Type B pancreatic cell (in vitro differentiated cells): ENCODE measurements at regions not wholly inside any gene's neighbourhood (a gene's known extent, or its start where the extent isn't known, plus 50 kb on each side); places are given as distances from the start of the nearest gene placed in this dataset.
"Not testable (repeated sequence)": the region's sequence is repeated elsewhere in the genome, so short reads cannot be mapped to it uniquely, and the experiment has no call there.

ENCODE experiments used
- DNase-seq: peaks from one replicate; pipeline ENCODE4 v3.0.0; 2021; ENCODE audit warnings: mixed read lengths; ENCODE audit not compliant: unreplicated experiment; ENCODE audit errors: extremely low spot score
- H3K27ac Mint-ChIP-seq: 2 replicates; pipeline ENCODE4 v1.8.0; 2021; ENCODE audit warnings: mild to moderate bottlenecking, mixed read lengths
- H3K27me3 Mint-ChIP-seq: 2 replicates; pipeline ENCODE4 v1.8.0; 2021; ENCODE audit warnings: mixed read lengths
- H3K36me3 Mint-ChIP-seq: 2 replicates; pipeline ENCODE4 v1.8.0; 2021; ENCODE audit warnings: mixed read lengths
- H3K4me1 Mint-ChIP-seq: one replicate; pipeline ENCODE4 v1.8.0; 2021; ENCODE audit warnings: mixed read lengths; ENCODE audit not compliant: unreplicated experiment
- H3K4me3 Mint-ChIP-seq: 2 replicates; pipeline ENCODE4 v1.8.0; 2021; ENCODE audit warnings: mild to moderate bottlenecking, mixed read lengths
- H3K9me3 Mint-ChIP-seq: 2 replicates; pipeline ENCODE4 v1.8.0; 2021; ENCODE audit warnings: mixed read lengths
- TF ChIP-seq, protein P1 (sequence below): fragments of 200-600 bp; sonication (generic); conservative IDR thresholded peaks from 2 replicates; pipeline ENCODE4 v1.5.0; 2021; ENCODE audit warnings: antibody characterized with exemption, mild to moderate bottlenecking

DNA sequence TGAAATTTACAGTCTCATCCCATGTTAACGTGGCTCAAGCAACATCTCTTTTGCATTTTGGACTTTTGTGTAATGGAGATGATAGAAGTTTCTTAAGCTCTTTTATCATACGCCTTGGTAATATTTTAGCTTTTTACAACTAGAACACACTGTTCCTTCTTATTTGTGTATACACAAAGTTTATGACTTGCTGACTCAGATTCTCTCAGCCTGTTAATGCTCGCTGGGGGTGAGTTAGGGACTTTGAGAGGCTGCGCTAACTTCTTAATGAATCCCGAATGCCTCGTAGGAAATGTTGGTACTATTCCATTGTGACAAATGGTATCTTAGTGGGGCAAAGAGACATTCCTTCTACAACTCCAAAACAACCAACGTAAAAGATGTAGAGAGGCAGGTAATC lies 509.7 kb downstream of the DOK5 start:
- Mint-ChIP-seq H3K4me1 (peaks cover 8% of the 10 kb centered on the region), H3K9me3 (no peaks in the 10 kb centered on the region), H3K27me3 (peaks cover 4% of the 10 kb centered on the region), H3K36me3 (no peaks in the 10 kb centered on the region), H3K4me3 (no peak overlapping the region), H3K27ac (no peak overlapping the region)
- no peak for DNase-seq
- TF ChIP-seq, protein P1, sequence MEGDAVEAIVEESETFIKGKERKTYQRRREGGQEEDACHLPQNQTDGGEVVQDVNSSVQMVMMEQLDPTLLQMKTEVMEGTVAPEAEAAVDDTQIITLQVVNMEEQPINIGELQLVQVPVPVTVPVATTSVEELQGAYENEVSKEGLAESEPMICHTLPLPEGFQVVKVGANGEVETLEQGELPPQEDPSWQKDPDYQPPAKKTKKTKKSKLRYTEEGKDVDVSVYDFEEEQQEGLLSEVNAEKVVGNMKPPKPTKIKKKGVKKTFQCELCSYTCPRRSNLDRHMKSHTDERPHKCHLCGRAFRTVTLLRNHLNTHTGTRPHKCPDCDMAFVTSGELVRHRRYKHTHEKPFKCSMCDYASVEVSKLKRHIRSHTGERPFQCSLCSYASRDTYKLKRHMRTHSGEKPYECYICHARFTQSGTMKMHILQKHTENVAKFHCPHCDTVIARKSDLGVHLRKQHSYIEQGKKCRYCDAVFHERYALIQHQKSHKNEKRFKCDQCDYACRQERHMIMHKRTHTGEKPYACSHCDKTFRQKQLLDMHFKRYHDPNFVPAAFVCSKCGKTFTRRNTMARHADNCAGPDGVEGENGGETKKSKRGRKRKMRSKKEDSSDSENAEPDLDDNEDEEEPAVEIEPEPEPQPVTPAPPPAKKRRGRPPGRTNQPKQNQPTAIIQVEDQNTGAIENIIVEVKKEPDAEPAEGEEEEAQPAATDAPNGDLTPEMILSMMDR = no peak

DNA sequence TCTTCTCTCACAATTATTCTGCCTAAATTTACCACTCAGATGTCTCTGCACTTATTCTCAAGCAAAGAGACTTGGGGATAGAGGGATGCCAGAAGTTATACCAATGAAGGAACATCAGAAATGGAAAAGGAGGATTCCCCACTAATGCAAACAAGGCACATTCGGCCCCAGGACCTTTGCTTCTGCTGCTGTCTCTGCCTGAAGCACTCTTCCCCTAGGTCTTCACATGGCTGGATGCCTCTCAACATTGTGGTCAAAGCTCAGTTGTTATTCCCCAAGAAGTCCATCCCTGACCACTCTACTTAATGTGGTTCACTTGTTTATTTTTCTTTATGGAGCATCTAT lies 508.7 kb downstream of the DOK5 start:
- peaks cover 8% of the 10 kb centered on the region for H3K4me1 Mint-ChIP-seq
- peaks cover 4% of the 10 kb centered on the region for H3K27me3 Mint-ChIP-seq
- H3K27ac Mint-ChIP-seq = no peak overlapping the region
- no peaks in the 10 kb centered on the region for H3K36me3 Mint-ChIP-seq
- no peaks in the 10 kb centered on the region for H3K9me3 Mint-ChIP-seq
- DNase-seq = no peak
- TF ChIP-seq, protein P1 = no peak
- no peak overlapping the region for H3K4me3 Mint-ChIP-seq

DNA sequence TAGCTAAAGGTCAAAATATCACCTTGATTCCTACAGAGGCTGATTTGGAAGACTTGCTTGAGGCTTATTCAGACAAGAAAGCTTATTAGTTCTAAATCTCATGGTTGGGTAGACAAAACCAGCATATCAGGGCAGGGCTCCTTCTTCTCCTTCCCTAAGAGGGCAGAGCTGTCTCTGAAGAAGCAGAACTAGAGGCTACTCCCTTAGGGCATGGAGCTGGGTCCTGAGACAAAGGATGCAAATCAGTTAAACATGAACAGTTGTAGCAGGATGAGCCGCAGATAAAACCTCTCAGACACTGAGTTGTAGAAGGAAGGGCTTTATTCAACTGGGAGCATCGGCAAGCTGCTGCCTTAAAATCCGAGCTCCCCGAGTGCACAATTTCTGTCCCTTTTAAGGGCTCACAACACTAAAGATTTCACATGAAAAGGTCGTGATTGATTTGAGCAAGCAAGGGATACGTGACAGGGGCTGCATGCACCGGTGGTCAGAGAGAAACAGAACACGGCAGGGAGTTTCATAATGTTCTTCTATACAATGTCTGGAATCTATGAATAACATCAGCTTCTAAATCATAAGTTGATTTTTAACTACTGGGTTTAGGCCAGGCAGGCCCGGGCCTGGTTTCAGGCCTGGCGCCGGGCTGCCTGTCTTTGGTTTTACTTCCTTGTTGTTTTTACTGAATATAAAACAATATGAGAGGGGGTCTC lies 508.2 kb downstream of the DOK5 start:
- not testable (repeated sequence) for DNase-seq, H3K9me3 Mint-ChIP-seq, H3K4me3 Mint-ChIP-seq, H3K27me3 Mint-ChIP-seq, H3K36me3 Mint-ChIP-seq, H3K4me1 Mint-ChIP-seq
- H3K27ac Mint-ChIP-seq = peak overlapping the region; percentile 50

DNA sequence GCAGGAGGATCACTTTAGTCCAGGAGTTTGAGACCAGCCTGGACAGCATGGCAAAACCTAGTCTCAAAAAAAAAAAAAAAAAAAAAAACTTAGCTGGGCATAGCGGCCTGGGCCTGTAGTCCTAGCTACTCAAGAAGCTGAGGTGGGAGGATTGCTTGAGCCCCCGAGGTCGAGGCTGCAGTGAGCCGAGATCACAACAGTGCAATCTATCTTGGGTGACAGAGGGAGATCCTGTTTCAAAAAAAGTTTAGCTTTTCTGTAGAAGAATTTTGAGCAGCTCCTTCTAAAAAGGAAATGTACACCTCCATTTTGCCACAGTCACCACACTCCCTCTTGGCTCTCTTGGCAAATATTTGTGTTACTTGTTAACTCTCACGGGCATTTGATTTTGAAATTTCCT lies 505.8 kb downstream of the DOK5 start:
- H3K27me3 Mint-ChIP-seq = peaks cover 4% of the 10 kb centered on the region
- no peak overlapping the region for H3K4me3 Mint-ChIP-seq
- peaks cover 8% of the 10 kb centered on the region for H3K4me1 Mint-ChIP-seq
- no peak for DNase-seq
- H3K27ac Mint-ChIP-seq = no peak overlapping the region
- TF ChIP-seq, protein P1 = no peak
- no peaks in the 10 kb centered on the region for H3K9me3 Mint-ChIP-seq
- H3K36me3 Mint-ChIP-seq = no peaks in the 10 kb centered on the region

DNA sequence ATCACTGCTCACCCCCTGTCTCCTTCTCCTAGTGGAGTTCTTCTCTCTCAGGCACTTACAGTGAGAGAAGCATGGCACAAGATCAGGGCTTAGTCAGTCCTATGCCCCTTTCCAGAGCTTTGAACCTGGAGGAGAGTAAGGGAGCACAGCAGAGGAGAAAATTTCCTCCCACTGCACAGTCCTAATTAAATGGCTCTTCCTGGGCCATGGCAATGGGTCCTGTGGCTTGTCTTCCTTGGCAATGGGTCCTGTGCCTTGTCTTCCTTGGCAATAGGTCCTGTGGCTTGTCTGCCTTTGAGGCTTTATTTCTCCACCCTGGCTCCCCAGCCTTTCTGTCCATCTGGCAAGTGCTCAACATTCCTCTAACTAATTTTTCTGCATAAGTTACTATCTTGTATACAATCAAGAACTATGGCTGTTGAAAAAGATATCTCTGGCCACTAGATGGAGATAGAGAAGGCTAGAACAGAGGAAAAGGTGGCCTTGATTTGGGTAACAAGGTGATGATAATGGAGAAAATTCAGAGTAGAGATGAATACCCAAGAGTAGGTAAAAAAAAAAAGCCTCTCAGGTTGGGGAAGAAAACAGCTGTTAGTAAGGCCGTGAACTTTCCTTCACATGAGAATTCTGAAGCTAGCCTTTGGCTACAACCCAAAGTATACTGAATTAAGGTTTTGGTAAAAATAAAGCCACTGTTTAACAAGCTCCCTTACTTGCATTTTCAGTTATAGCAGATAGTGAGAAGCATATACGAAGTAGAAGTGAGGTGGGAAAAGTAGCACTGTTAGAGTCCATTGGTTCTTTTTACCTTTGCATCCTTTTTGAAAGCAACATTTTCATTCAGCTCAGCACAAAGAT lies 504.9 kb downstream of the DOK5 start:
- H3K27me3 Mint-ChIP-seq = peaks cover 4% of the 10 kb centered on the region
- H3K36me3 Mint-ChIP-seq = no peaks in the 10 kb centered on the region
- no peak for DNase-seq
- TF ChIP-seq, protein P1 = peak; percentile 72
- no peaks in the 10 kb centered on the region for H3K9me3 Mint-ChIP-seq
- H3K27ac Mint-ChIP-seq = no peak overlapping the region
- H3K4me1 Mint-ChIP-seq = peaks cover 8% of the 10 kb centered on the region
- H3K4me3 Mint-ChIP-seq = no peak overlapping the region

- no peaks in the 10 kb centered on the region for H3K4me1 Mint-ChIP-seq
- no peaks in the 10 kb centered on the region for H3K9me3 Mint-ChIP-seq
- DNase-seq = no peak
- TF ChIP-seq, protein P1 = no peak
- H3K36me3 Mint-ChIP-seq = no peaks in the 10 kb centered on the region
- H3K27me3 Mint-ChIP-seq = no peaks in the 10 kb centered on the region
- H3K4me3 Mint-ChIP-seq = no peak overlapping the region
- no peak overlapping the region for H3K27ac Mint-ChIP-seq
Observed at GRCh38 chr20:54950304-54950703, 474.9 kb downstream of the DOK5 start.
